NCI-H82 (cell line): ENCODE measurements at regions not wholly inside any gene's neighbourhood (a gene's known extent, or its start where the extent isn't known, plus 50 kb on each side); places are given as distances from the start of the nearest gene placed in this dataset.
"Not testable (repeated sequence)": the region's sequence is repeated elsewhere in the genome, so short reads cannot be mapped to it uniquely, and the experiment has no call there.

Experiments used
- DNase-seq: peaks from one replicate; lab custom pipeline; 2025; lab: John Stamatoyannopoulos, UW

DNA sequence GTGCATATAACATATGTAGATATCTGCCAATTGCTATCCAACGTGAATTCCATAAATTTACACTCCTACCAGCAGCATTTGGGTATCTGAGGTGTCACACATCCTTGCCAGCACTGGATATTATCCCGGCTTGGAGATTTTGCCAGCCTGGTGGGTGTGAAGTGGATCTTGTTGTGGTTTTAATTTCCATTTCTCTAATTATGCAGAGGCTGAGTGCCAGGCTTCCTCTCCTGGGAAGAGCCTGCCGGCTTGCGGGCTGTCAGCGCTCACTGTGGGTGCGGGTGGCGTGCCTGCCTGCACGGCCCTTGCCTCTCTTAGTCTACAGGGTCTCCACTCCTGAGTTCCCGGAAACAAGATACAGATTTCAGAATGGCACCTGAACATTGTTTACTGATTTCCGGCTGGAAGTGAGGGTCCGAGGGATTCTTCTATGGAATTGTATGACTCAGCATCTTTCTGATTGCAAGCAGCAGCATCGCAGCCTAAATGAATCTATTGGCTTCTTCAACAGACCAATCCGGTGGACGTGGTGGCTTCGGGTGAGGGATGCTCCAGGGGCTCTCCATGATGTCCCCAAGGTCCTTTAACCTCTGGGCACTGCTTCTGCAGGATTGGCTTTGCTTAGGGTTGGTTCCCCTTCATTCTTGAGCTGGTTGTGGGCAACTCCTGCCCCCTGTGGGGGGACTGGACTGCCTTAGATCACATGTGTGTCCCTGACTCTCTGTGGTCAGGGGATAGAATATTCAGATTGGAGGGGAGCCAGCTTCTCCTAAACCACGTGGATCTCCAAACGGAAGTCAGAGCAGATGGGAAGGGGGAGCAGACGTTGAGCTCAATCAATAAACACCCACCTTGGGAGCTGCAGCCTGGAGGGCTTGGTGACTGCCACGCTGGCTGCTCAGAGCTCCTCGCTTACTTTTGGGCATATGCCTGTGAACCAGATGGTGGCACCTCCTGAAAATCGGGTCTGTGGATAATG lies 58.0 kb upstream of the LRPAP1 start:
- DNase-seq: peak; percentile 61

DNA sequence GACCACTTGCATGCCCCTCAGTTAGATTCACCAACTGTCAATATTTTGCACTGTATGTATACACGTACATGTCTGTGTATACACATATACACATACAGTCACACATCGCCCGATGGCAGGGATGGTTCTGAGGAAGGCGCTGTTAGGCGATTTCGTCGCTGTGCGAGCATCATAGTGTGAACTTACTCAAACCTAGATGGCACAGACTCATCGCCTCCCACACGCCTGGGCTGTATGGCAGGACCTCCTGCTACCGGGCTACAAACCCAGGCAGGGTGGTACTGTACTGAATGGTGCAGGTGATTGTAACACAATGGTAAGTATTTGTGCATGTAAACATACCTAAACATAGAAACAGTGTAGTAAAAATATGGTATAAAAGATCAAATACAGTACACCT lies 57.2 kb upstream of the LRPAP1 start:
- not testable (repeated sequence) for DNase-seq

DNA sequence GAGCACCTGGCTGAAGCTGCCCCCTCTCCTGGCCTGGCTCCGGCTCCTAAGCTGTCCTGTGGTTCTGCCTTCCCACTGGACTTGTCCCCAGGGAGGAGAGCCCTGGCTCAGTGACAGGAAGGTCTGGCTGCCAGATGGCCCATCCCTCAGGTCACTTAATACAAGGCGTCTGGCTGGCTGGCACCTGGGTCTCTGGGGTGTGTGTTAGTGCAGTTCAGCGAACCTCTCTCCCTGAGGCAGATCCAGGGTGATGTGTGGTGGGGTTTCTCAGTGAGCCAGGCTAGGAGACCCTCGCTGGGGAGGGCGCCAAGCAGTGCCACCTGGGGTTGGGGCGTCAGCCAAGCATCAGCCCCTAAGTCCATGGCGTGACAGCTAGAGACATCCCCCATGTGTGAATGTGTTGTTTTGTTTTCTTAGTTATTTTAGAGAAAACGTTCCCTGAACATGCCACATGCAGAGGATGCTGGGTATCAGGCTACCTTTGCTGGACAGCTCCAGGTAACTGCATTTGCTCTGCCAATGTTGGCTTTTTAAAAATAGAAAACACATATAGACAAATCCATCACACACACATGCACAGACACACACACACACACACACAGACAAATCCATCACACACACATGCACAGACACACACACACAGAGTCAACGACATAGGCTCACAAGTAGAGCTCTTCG lies 56.4 kb upstream of the LRPAP1 start:
- peak; percentile 44 for DNase-seq

DNA sequence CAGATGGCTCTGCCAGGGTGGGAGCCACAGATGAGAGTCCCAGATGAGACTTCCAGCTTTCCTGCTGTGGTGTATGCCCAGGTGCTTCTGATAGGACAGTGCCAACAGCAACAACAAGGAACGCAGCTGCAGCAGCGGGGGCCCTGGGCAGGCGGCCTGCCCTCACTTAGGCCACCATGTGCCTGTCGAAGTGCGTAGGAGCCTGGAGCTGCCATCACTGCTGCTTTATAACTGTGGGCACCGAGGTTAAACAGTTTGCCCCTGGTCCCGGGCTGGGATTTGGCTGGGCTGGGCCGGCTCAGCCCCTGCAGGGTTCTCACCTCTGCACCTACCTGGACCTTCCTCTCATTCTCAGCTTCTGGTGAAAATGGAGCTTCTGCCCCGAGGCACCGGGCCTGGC lies 54.4 kb upstream of the LRPAP1 start:
- not testable (repeated sequence) for DNase-seq

DNA sequence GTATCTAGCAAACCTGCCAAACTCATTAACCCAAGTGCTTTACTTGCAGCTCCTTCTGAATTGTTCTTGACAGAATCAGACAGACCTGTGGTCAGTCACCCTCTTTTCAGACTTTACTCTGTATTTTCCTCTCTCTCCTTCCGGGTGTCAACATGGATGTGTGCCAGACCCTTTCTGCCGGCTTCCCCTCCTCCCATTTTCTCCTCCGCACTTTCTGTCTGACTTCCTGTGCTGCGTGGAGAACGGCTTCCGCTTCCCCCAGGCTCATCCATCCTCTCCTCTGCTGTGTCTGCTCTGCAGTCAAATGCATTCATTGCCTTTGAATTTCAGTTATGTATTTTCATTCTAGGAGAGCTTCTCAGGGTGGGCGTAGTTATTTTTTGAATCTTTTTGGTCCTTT lies 53.3 kb upstream of the LRPAP1 start:
- not testable (repeated sequence) for DNase-seq

DNA sequence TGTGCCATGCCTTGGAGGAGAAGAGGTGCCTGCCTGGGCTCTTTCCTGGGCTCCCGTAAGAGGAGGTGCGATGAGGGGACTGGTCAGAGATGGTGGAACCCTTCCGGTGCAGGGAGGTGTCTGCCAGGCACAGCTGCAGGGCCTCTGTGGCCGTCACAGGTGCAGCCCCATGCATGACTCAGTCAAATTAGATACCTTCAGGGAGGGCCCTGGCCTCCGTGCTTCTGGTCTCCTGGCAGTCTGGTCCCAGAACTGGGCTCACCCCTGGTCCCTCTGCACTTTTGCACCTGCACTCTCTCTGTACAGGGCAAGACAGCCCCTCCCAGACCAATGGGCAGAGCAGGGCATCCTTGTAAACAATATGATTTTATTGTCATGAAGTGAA lies 49.9 kb upstream of the LRPAP1 start:
- no peak for DNase-seq
